NCI-H2029 treated with DMSO at 0.1 percent for 48 hours (cell line): ENCODE measurements at regions not wholly inside any gene's neighbourhood (a gene's known extent, or its start where the extent isn't known, plus 50 kb on each side); places are given as distances from the start of the nearest gene placed in this dataset.

Source experiments
- DNase-seq: peaks from one replicate; lab custom pipeline; 2025; lab: John Stamatoyannopoulos, UW

- DNase-seq, result no peak
Measured at GRCh38 chr2:117071556-117072102, 742.9 kb upstream of the DDX18 start.

DNA sequence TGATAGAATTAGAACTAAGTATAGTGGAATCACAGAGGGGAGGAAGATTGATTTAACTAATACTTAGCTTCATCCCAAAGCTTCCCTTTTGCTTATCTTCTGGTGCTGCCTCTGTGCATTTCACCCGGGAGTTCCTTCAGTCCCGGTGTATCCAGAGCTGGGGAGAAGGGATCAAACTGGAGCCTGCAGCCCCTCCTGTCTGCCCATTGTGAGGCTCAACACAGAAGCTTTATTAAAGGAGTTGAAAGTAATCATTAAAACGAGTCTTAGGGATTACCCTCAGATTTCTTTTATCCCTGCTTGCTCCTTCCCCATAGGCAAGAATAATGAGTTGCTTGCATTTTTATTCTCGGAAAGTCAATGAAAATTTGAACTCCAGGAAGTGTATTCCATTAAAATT is 739.7 kb upstream of the DDX18 start:
- no peak for DNase-seq

DNA sequence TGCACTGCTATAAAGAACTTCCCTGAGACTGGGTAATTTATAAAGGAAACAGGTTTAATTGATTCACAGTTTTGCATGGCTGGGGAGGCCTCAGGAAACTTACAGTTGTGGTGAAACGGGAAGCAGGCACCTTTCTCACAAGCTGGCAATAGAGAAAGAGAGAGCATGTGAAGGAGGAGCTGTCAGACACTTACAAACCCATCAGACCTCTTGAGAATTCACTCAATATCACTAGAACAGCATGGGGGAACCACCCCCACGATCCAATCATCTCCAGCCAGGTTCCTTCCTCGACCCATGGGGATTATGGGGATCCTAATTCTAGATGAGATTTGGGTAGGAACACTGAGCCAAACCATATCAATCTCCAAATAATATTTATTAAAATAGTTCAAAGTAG is 729.2 kb upstream of the DDX18 start:
- DNase-seq, result no peak

DNA sequence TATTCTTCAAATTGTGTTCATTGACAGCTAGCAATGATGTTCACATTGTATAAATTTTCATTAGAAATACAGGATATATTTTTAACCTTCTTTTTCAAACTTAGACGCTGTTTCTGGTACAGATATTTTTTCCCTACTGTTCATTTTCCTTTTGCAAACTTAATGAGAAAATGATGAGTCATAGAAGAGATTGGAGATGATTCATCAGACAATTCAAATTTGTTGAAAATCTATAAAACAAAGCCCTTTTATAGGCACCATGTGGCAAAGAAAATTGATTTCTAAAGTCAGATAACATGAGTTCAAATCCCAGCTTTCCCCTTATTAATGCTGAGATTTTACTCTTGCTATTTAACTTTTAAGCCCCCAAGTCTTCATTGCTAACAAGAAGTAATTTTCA is 728.8 kb upstream of the DDX18 start:
- DNase-seq, result no peak

DNA sequence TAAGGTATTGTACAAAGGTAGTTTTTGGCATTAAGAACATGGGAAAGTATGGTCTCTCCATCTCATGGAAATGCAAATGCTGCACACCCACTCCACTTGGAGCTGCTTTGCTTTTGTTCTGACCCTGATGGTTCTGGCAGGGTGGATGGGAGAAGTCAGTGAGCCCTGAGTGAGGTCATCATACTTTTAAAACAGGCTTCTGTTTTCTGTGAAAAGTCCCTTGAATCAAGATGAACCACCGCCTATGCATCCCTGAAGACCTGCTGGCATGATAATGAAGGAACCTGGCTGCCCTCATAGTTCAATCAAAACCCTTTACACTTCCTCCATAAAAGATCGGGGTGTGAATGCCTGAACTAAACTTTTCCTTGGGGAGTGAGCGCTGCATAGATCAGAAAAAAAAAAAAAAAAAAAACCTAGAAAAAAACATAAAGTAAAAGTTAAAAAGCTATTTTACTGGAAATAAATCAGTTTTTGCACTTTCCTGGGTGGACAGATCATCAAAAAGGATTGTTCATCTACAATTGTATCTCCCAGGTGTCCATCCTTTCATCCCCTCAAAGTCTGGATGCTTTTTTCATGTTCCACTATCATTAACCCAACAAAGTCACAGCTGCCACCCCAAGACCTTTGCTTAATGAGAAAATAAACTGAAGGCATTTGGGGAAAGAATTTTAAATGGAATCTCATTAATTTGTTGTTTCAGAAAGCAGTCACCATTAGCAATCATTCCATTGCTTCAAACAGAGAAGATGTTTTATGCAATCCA is 728.1 kb upstream of the DDX18 start:
- no peak for DNase-seq

- no peak for DNase-seq
Measured at GRCh38 chr2:117086943-117087250, 727.6 kb upstream of the DDX18 start.

DNA sequence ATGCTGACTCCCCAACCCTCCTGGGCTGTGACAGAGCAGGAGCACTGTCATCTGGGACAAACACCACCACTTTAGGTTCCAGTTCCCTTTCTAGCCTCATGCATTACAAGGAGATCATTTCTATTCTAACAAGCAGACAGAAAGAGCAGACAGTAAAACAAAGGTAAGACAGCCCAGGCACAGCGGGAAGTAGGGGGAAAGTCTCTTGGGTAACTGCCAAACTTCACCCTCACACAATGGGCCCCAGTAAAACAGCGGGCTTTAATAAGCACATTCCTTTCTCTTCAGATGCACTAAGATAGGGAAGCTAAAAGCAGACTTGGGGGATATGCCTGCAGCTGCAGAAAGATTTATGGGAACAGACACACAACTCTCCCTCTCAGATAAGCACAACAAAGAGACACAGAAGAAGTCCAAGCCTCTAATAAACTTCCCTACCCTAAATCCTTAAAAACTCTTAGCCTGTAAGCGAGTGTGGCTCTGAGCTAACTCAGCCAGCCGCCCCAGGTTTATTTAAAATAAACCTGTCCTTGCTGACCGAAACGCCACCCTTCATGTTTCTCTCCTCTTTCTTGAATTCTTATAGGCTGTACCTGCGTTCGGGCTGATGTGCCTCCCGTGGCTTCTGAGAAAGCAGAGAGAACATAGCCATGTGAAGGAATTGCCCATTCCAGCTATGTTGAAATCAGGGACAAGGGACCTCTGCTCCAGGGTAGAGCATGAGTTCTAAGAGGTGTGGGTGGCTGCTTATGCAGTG is 726.8 kb upstream of the DDX18 start:
- DNase-seq, result no peak

DNA sequence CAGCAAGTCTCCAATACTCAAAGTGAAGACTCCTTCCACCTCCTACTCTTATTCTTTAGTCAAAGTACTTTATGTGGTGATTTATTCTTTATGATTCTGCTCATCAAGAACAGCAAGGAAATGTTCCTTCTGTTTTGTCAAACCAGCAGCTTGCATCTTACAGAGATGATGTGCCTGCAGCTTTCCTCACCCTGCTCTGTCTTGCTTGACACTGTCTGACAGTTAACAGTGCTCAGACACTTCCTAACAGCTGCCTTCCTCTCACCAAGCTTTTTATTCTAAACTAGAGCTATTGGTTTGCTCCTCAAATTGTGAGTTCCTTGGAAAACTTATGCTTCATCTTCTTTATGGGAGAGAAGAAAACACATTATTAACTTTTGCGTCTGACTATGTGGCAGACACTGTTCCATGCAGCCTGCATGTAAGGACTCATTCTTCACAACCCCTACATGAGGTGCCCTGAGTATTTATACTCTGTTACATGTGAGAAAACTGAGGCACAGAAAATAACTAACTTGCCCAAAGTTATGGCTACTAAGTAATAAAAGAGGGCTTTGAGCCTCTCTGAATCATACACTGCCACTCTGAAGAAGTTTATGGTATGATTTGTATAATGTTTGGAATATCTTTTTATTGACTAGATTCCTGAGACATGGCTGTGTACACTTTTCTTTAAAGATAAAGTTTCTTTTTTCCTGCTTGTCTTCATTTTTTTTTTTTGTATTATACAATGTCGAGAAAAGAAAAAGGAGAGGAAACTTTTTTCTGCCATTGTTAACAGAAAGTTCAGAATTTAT is 723.3 kb upstream of the DDX18 start:
- no peak for DNase-seq

DNA sequence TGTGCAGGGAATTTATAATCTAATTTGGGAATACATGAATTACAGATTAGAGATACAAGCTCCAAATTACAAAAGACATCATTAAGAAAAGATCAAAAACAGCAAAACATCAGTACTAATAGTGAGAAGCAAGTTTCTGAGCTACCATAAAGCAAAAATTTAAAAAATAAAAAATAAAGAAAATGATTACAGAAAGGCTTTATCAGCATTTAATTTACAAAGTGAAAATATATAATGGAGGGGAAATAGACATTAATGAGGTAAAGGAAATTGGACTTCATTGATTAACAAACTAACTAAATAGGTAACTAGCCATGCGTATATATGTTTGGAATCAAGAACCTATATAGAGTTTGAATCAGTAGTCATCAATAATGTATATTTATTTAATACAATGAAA is 712.9 kb upstream of the DDX18 start:
- no peak for DNase-seq

- DNase-seq, result no peak
Measured at GRCh38 chr2:117108741-117109267, 705.7 kb upstream of the DDX18 start.

DNA sequence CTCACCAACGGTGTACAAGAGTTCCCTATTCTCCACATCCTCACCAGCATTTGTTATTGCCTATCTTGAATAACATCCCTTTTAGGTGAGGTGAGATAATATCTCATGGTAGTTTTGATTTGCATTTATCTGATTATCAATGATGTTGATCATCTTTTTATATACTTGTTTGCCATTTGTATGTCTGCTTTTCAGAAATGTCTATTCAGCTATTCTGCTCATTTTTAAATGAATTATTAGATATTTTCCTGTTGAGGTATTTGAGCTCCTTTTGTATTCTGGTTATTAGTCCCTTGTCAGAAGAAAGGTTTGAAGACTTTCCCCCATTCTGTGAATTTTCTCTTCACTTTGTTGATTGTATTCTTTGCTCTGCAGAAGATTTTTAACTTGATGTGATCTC is 695.5 kb upstream of the DDX18 start:
- no peak for DNase-seq

GRCh38 chr2:117123362-117123761 is 691.1 kb upstream of the DDX18 start:
- no peak for DNase-seq

GRCh38 chr2:117126656-117127055 is 687.8 kb upstream of the DDX18 start:
- DNase-seq, result no peak

- no peak for DNase-seq
Measured at GRCh38 chr2:117127680-117128079, 686.8 kb upstream of the DDX18 start.

DNA sequence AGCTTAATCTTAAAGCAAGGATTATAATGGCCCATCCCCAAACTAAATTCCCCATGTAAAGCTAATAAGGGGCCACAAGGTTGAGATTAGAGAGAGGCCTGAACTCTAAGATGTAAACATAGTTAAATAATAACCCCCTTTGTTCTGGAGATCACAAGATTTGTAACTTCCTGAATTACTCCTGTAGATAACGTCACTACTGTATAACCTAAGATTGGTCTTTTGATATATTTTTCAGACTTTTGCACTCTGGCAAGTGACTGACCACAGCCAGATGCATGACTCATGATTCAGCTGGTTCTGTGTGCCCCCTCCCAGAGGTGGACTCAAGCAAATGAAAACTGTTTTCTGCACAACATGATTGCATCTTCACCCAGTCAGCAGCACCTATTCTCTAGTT is 686.0 kb upstream of the DDX18 start:
- DNase-seq, result no peak

DNA sequence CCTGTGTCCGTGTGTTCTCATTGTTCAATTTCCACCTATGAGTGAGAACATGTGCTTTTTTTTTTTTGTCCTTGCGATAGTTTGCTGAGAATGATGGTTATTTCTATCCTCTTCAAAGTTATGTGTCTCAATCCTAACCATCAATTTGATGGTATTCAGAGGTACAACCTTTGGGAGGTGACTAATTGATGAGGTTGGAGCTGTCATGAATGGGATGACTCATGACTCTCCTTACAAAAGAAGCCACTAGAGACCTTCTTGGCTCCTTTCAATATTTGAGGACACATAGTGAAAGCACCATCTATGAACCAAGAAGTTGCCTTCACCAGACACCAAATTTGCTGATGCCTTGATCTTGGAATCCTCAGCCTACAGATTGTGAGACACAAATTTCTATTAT is 677.1 kb upstream of the DDX18 start:
- no peak for DNase-seq

DNA sequence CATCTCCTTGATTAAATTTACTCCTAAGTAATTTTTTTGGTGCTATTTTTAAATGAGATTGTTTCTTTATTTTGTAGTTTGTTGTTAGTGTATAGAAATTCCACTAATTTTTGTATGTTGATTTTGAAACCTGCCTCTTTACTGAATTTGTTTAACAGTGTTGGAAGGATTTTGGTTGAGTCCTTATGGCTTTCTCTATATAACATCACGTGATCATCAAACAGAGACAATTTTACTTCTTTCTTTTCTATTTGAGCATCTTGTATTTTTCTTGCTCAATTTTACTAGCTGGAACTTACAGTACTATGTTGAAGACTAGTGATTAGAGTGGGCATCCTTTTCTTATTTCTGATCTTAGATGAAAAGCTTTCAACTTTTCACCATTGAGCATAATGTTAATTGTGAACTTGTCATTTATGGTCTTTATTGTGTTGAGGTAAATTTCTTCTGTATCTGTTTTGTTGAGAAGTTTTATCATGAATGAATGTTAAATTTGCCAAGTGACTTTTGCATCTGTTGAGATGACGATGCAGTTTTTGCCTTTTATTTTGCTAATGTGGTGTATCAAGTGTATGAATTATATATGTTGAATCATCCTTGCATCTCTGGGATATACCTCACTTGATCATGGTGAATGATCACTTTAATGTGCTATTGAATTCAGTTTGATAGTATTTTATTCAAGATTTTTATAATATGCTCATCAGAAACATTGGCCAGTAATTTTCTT is 645.3 kb upstream of the DDX18 start:
- DNase-seq, result no peak

DNA sequence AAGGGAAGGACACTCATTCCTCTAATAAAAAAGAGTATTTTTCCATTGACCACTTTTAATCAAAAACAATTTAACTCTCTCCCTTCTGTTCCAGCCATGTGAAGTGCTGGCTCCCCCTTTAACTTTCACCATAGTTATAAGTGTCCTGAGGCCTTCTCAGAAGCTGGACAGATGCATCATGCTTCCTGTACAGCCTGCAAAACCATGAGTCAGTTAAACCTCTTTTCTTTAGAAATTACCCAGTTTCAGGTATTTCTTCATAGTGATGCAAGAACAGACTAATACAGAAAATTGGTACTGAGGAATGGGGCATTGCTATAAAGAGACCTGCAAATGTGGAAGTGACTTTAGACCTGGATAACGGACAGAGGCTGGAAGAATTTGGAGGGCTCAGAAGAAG is 643.6 kb upstream of the DDX18 start:
- DNase-seq, result no peak

GRCh38 chr2:117179405-117179804 is 635.1 kb upstream of the DDX18 start:
- no peak for DNase-seq

- DNase-seq, result no peak
Measured at GRCh38 chr2:117190856-117191559, 623.5 kb upstream of the DDX18 start.

DNA sequence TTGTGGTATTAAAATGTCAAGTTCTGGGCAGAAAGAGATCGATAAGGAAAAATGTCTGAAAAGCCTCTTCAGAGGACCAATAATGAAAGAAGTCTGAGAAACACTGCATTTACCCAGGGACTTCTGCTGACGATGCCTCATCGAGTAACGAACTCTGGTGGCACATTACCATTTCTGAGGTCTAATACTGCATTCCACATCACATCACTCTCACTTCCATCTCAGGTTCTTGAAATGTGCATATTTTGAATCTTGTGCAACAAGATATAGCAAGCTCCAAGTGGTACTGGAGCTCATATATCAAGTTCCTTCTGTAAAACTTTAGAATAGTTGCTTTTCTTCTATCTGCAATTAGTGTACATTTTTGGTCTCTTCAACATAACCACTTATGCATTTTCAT is 619.1 kb upstream of the DDX18 start:
- DNase-seq, result no peak
